ENCODE measurements at regions not wholly inside any gene's neighbourhood (a gene's known extent, or its start where the extent isn't known, plus 50 kb on each side); places are given as distances from the start of the nearest gene placed in this dataset.

- 94 to 100% methylated on average over 1 to 6 of the region's 6 CpGs for WGBS, 2 experiments (ENCODE audit: insufficient coverage in 1 of 2, insufficient read length in 1 of 2)
- Histone ChIP-seq H3K36me3 (ENCODE audit: control insufficient read depth, insufficient read depth, low read length) (peaks cover 4% of the 10 kb centered on the region), H3K9ac (ENCODE audit: extremely low read depth, low read length, poor library complexity, severe bottlenecking) (no peak overlapping the region), H3K27ac (ENCODE audit: low read depth, low read length) (no peak overlapping the region), H3K4me1 (ENCODE audit: control insufficient read depth, insufficient read depth, low read length) (peaks cover 6% of the 10 kb centered on the region), H3K4me3 (ENCODE audit: low read length) (no peak overlapping the region), H3K9me3 (ENCODE audit: control insufficient read depth, low read length) (no peaks in the 10 kb centered on the region), H3K27me3 (ENCODE audit: control insufficient read depth, insufficient read depth, low read length, poor library complexity, severe bottlenecking) (no peaks in the 10 kb centered on the region)
- Mint-ChIP-seq H3K4me3 (no peak overlapping the region), H3K36me3 (ENCODE audit: low read depth) (peaks cover 18% of the 10 kb centered on the region), H3K27ac (no peak overlapping the region), H3K4me1 (peaks cover 11% of the 10 kb centered on the region), H3K27me3 (ENCODE audit: insufficient read depth) (no peaks in the 10 kb centered on the region), H3K9me3 (no peaks in the 10 kb centered on the region)
- no peak for TF ChIP-seq CTCF (conservative IDR thresholded peaks at IDR 0.05)
- no peak for DNase-seq
Measured at GRCh38 chr15:62578546-62578945, 413.5 kb upstream of the C2CD4B start.

- H3K27me3 Mint-ChIP-seq (ENCODE audit: insufficient read depth): no peaks in the 10 kb centered on the region
- no peak overlapping the region for H3K9ac ChIP-seq (ENCODE audit: extremely low read depth, low read length, poor library complexity, severe bottlenecking)
- H3K27ac Mint-ChIP-seq: no peak overlapping the region
- H3K36me3 Mint-ChIP-seq (ENCODE audit: low read depth): peaks cover 18% of the 10 kb centered on the region
- H3K27ac ChIP-seq (ENCODE audit: low read depth, low read length): no peak overlapping the region
- H3K4me1 Mint-ChIP-seq: peaks cover 11% of the 10 kb centered on the region
- H3K9me3 Mint-ChIP-seq: no peaks in the 10 kb centered on the region
- H3K27me3 ChIP-seq (ENCODE audit: control insufficient read depth, insufficient read depth, low read length, poor library complexity, severe bottlenecking): no peaks in the 10 kb centered on the region
- H3K4me1 ChIP-seq (ENCODE audit: control insufficient read depth, insufficient read depth, low read length): peaks cover 6% of the 10 kb centered on the region
- H3K4me3 ChIP-seq (ENCODE audit: low read length): no peak overlapping the region
- WGBS, 2 experiments (ENCODE audit: insufficient coverage in 1 of 2, insufficient read length in 1 of 2): 89 to 92% methylated on average over 1 of the region's 1 CpG
- H3K36me3 ChIP-seq (ENCODE audit: control insufficient read depth, insufficient read depth, low read length): peaks cover 4% of the 10 kb centered on the region
- no peak for DNase-seq
- no peak for TF ChIP-seq CTCF (conservative IDR thresholded peaks at IDR 0.05)
- H3K4me3 Mint-ChIP-seq: no peak overlapping the region
- no peaks in the 10 kb centered on the region for H3K9me3 ChIP-seq (ENCODE audit: control insufficient read depth, low read length)
Measured at GRCh38 chr15:62578960-62579359, 413.9 kb upstream of the C2CD4B start.

- H3K4me1 Mint-ChIP-seq: peaks cover 11% of the 10 kb centered on the region
- TF ChIP-seq CTCF (conservative IDR thresholded peaks at IDR 0.05): no peak
- 90 to 92% methylated on average over 3 to 4 of the region's 5 CpGs for WGBS, 2 experiments (ENCODE audit: insufficient coverage in 1 of 2, insufficient read length in 1 of 2)
Measured at GRCh38 chr15:62579842-62580241, 414.8 kb upstream of the C2CD4B start.

More at GRCh38 chr15:62579842-62580241, 414.8 kb upstream of the C2CD4B start:
- Mint-ChIP-seq H3K27me3 (ENCODE audit: insufficient read depth) (no peaks in the 10 kb centered on the region), H3K4me3 (no peak overlapping the region), H3K27ac (peak overlapping the region; percentile 27), H3K36me3 (ENCODE audit: low read depth) (peaks cover 18% of the 10 kb centered on the region), H3K9me3 (no peaks in the 10 kb centered on the region)
- H3K9me3 ChIP-seq (ENCODE audit: control insufficient read depth, low read length): no peaks in the 10 kb centered on the region
- H3K36me3 ChIP-seq (ENCODE audit: control insufficient read depth, insufficient read depth, low read length): peaks cover 4% of the 10 kb centered on the region
- no peak for DNase-seq
- peaks cover 6% of the 10 kb centered on the region for H3K4me1 ChIP-seq (ENCODE audit: control insufficient read depth, insufficient read depth, low read length)
- no peaks in the 10 kb centered on the region for H3K27me3 ChIP-seq (ENCODE audit: control insufficient read depth, insufficient read depth, low read length, poor library complexity, severe bottlenecking)
- no peak overlapping the region for H3K27ac ChIP-seq (ENCODE audit: low read depth, low read length)
- no peak overlapping the region for H3K4me3 ChIP-seq (ENCODE audit: low read length)
- H3K9ac ChIP-seq (ENCODE audit: extremely low read depth, low read length, poor library complexity, severe bottlenecking): no peak overlapping the region

Data from endodermal cell (in vitro differentiated cells).